ENCODE measurements at regions not wholly inside any gene's neighbourhood (a gene's known extent, or its start where the extent isn't known, plus 50 kb on each side); places are given as distances from the start of the nearest gene placed in this dataset.

DNA sequence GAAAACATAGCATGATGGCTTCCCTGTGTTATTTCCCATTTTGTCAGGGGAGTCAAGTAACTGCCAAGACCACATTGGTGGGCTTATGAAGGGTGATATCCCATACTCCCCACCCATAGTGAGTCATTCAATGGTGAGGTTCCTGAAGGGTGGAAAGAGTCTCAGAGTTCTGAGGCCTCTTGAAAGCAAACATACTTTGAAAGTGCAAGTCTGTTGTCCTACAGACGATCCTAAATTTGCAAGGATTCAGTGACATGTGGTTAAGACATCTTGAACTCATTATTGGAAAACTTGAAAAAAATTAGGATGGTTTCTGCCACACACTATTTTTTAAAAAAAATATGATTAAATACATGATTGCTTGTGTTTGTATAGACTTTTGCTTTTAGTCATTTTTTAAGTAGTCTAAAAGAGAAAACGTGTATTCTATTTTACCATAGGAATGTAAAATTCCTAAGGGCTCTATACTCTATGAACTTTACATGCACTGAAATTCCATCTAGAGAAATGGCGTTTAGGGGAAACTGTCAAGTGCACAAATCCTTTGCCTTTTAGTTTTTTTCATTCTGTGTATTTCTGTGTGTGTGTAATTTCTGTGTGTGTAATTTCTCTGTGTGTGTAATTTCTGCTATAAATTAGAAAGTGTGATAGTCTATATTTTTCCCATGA is 225.5 kb upstream of the ADAMTS5 start:
- H3K27ac ChIP-seq (ENCODE audit: low read length): no peak overlapping the region
- CTCF ChIA-PET: no interaction called here
- intact Hi-C loops (cut with micrococcal nuclease; ENCODE audit: unreplicated experiment): no loop called here
- H3K27me3 ChIP-seq (ENCODE audit: control insufficient read depth, insufficient read depth, low read length): no peaks in the 10 kb centered on the region
- no peaks in the 10 kb centered on the region for H3K36me3 ChIP-seq (ENCODE audit: control insufficient read depth, insufficient read depth, low read length)
- ATAC-seq: no peak
- POLR2A ChIA-PET: no interaction called here
- no peak overlapping the region for H3K4me3 ChIP-seq (ENCODE audit: low read depth in 2 of 2, low read length in 2 of 2)
- in situ Hi-C loops (cut with HindIII; ENCODE audit: low pct_unique_long_range_greater_than_20kb, low sequenced_read_pairs): no loop called here
- BruUV-seq (replicated peaks): no TSS peak
- no peaks in the 10 kb centered on the region for H3K4me1 ChIP-seq (ENCODE audit: control insufficient read depth, insufficient read depth, low read length)
- DNase-seq (ENCODE audit: low read depth, low spot score): no peak
- TF ChIP-seq, protein P1, sequence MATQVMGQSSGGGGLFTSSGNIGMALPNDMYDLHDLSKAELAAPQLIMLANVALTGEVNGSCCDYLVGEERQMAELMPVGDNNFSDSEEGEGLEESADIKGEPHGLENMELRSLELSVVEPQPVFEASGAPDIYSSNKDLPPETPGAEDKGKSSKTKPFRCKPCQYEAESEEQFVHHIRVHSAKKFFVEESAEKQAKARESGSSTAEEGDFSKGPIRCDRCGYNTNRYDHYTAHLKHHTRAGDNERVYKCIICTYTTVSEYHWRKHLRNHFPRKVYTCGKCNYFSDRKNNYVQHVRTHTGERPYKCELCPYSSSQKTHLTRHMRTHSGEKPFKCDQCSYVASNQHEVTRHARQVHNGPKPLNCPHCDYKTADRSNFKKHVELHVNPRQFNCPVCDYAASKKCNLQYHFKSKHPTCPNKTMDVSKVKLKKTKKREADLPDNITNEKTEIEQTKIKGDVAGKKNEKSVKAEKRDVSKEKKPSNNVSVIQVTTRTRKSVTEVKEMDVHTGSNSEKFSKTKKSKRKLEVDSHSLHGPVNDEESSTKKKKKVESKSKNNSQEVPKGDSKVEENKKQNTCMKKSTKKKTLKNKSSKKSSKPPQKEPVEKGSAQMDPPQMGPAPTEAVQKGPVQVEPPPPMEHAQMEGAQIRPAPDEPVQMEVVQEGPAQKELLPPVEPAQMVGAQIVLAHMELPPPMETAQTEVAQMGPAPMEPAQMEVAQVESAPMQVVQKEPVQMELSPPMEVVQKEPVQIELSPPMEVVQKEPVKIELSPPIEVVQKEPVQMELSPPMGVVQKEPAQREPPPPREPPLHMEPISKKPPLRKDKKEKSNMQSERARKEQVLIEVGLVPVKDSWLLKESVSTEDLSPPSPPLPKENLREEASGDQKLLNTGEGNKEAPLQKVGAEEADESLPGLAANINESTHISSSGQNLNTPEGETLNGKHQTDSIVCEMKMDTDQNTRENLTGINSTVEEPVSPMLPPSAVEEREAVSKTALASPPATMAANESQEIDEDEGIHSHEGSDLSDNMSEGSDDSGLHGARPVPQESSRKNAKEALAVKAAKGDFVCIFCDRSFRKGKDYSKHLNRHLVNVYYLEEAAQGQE (IDR thresholded peaks at IDR 0.05; ENCODE audit: insufficient read depth in 1 of 2, low read depth in 2 of 2, low read length in 1 of 2): no peak
- TF ChIP-seq, protein P2, sequence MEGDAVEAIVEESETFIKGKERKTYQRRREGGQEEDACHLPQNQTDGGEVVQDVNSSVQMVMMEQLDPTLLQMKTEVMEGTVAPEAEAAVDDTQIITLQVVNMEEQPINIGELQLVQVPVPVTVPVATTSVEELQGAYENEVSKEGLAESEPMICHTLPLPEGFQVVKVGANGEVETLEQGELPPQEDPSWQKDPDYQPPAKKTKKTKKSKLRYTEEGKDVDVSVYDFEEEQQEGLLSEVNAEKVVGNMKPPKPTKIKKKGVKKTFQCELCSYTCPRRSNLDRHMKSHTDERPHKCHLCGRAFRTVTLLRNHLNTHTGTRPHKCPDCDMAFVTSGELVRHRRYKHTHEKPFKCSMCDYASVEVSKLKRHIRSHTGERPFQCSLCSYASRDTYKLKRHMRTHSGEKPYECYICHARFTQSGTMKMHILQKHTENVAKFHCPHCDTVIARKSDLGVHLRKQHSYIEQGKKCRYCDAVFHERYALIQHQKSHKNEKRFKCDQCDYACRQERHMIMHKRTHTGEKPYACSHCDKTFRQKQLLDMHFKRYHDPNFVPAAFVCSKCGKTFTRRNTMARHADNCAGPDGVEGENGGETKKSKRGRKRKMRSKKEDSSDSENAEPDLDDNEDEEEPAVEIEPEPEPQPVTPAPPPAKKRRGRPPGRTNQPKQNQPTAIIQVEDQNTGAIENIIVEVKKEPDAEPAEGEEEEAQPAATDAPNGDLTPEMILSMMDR (IDR thresholded peaks at IDR 0.05): no peak
- no peak for TF ChIP-seq SIN3A (IDR thresholded peaks at IDR 0.05; ENCODE audit: borderline replicate concordance, insufficient read depth, low read depth, low read length)
- TF ChIP-seq POLR2AphosphoS5 (IDR thresholded peaks at IDR 0.05; ENCODE audit: low read depth, low read length): no peak
- no peak for TF ChIP-seq TCF7L2 (IDR thresholded peaks at IDR 0.05; ENCODE audit: low read depth, low read length)
- H3K9me3 ChIP-seq (ENCODE audit: control insufficient read depth, insufficient read depth, low read depth, low read length): no peaks in the 10 kb centered on the region

DNA sequence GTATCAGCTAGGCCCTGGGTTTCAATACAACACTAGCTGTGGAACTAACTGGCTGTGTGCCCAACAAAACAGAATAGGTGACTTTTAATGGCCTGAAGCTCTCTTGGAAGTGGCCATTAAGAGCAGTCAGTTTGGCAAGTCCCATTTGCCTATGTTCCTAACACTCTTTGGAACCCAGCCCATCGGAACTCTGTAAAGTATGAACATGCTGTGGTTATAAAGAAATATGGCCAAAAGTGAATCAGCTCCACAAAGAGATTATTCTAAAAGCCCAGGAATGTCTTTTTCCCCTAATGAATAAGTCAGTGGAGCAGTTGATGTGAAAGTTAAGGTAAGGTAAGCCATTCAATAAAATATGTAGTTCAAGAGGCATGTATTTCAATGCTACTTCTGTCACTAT is 223.7 kb upstream of the ADAMTS5 start:
- TF ChIP-seq, protein P1 (IDR thresholded peaks at IDR 0.05; ENCODE audit: insufficient read depth in 1 of 2, low read depth in 2 of 2, low read length in 1 of 2): no peak
- TF ChIP-seq SIN3A (IDR thresholded peaks at IDR 0.05; ENCODE audit: borderline replicate concordance, insufficient read depth, low read depth, low read length) (no peak), POLR2AphosphoS5 (IDR thresholded peaks at IDR 0.05; ENCODE audit: low read depth, low read length) (no peak), TCF7L2 (IDR thresholded peaks at IDR 0.05; ENCODE audit: low read depth, low read length) (no peak)
- TF ChIP-seq, protein P2 (IDR thresholded peaks at IDR 0.05): no peak
- POLR2A ChIA-PET: no interaction called here
- Histone ChIP-seq H3K27ac (ENCODE audit: low read length) (no peak overlapping the region), H3K4me3 (ENCODE audit: low read depth in 2 of 2, low read length in 2 of 2) (no peak overlapping the region), H3K4me1 (ENCODE audit: control insufficient read depth, insufficient read depth, low read length) (no peaks in the 10 kb centered on the region), H3K27me3 (ENCODE audit: control insufficient read depth, insufficient read depth, low read length) (no peaks in the 10 kb centered on the region), H3K36me3 (ENCODE audit: control insufficient read depth, insufficient read depth, low read length) (no peaks in the 10 kb centered on the region), H3K9me3 (ENCODE audit: control insufficient read depth, insufficient read depth, low read depth, low read length) (no peaks in the 10 kb centered on the region)
- in situ Hi-C loops (cut with HindIII; ENCODE audit: low pct_unique_long_range_greater_than_20kb, low sequenced_read_pairs) (no loop called here), intact Hi-C loops (cut with micrococcal nuclease; ENCODE audit: unreplicated experiment) (no loop called here)
- DNase-seq (ENCODE audit: low read depth, low spot score) (no peak), ATAC-seq (no peak)
- BruUV-seq (replicated peaks): no TSS peak
- CTCF ChIA-PET: no interaction called here
